T-helper 17 cell (primary cell): ENCODE measurements at regions not wholly inside any gene's neighbourhood (a gene's known extent, or its start where the extent isn't known, plus 50 kb on each side); places are given as distances from the start of the nearest gene placed in this dataset.

ENCODE experiments used
- ATAC-seq: fragments of 150-1000 bp; cut with Tn5 transposase; 2 replicates; pipeline ENCODE4 v1.10.0; 2021; ENCODE audit warnings: mild to moderate bottlenecking, moderate library complexity
- DNase-seq, 3 donors: peaks; one replicate each; pipeline versions ENCODE4 v3.0.0 to v3.0.0-alpha.2; 2020 to 2021
- H3K9me3 ChIP-seq: one replicate; pipeline ENCODE4 v1.7.0; 2013; ENCODE audit warnings: low read length, mild to moderate bottlenecking; ENCODE audit not compliant: control insufficient read depth, poor library complexity, severe bottlenecking
- H3K27ac Mint-ChIP-seq: one replicate; pipeline ENCODE4 v1.8.0; 2022; ENCODE audit warnings: mild to moderate bottlenecking, moderate library complexity, mixed read lengths
- H3K27me3 Mint-ChIP-seq: one replicate; pipeline ENCODE4 v1.8.0; 2022; ENCODE audit warnings: mixed read lengths
- H3K36me3 Mint-ChIP-seq: one replicate; pipeline ENCODE4 v1.8.0; 2022; ENCODE audit warnings: low read depth, mixed read lengths
- H3K4me1 Mint-ChIP-seq: one replicate; pipeline ENCODE4 v1.8.0; 2022; ENCODE audit warnings: mild to moderate bottlenecking, mixed read lengths
- H3K4me3 Mint-ChIP-seq: one replicate; pipeline ENCODE4 v1.8.0; 2022; ENCODE audit warnings: mild to moderate bottlenecking, moderate library complexity, mixed read lengths

- H3K27me3 Mint-ChIP-seq = peaks cover 17% of the 10 kb centered on the region
- no peak for DNase-seq
- H3K9me3 ChIP-seq = no peaks in the 10 kb centered on the region
- no peaks in the 10 kb centered on the region for H3K36me3 Mint-ChIP-seq
- no peaks in the 10 kb centered on the region for H3K4me1 Mint-ChIP-seq
- no peak for ATAC-seq
- H3K27ac Mint-ChIP-seq = no peak overlapping the region
- no peak overlapping the region for H3K4me3 Mint-ChIP-seq
Measured at GRCh38 chr17:13721705-13722104, 120.0 kb upstream of the HS3ST3A1 start.

GRCh38 chr17:13725288-13725990, 123.7 kb upstream of the HS3ST3A1 start:
- Mint-ChIP-seq H3K4me3 (no peak overlapping the region), H3K27me3 (peaks cover 17% of the 10 kb centered on the region), H3K27ac (no peak overlapping the region), H3K36me3 (no peaks in the 10 kb centered on the region), H3K4me1 (no peaks in the 10 kb centered on the region)
- DNase-seq (no peak), ATAC-seq (no peak)
- H3K9me3 ChIP-seq = no peaks in the 10 kb centered on the region

- H3K9me3 ChIP-seq = no peaks in the 10 kb centered on the region
- Mint-ChIP-seq H3K4me3 (no peak overlapping the region), H3K27me3 (peaks cover 9% of the 10 kb centered on the region), H3K27ac (no peak overlapping the region), H3K4me1 (no peaks in the 10 kb centered on the region), H3K36me3 (no peaks in the 10 kb centered on the region)
- ATAC-seq (no peak), DNase-seq (no peak)
Measured at GRCh38 chr17:13727441-13728171, 125.9 kb upstream of the HS3ST3A1 start.

- H3K9me3 ChIP-seq = no peaks in the 10 kb centered on the region
- Mint-ChIP-seq H3K27ac (no peak overlapping the region), H3K36me3 (no peaks in the 10 kb centered on the region), H3K27me3 (peaks cover 9% of the 10 kb centered on the region), H3K4me3 (no peak overlapping the region), H3K4me1 (no peaks in the 10 kb centered on the region)
- ATAC-seq (no peak), DNase-seq (no peak)
Measured at GRCh38 chr17:13728781-13729180, 127.1 kb upstream of the HS3ST3A1 start.

- ATAC-seq = no peak
- H3K4me1 Mint-ChIP-seq = no peaks in the 10 kb centered on the region
Measured at GRCh38 chr17:13729466-13730134, 127.9 kb upstream of the HS3ST3A1 start.

GRCh38 chr17:13734880-13735279, 133.2 kb upstream of the HS3ST3A1 start:
- H3K4me1 Mint-ChIP-seq = no peaks in the 10 kb centered on the region
- H3K4me3 Mint-ChIP-seq = no peak overlapping the region
- H3K9me3 ChIP-seq = no peaks in the 10 kb centered on the region
- no peaks in the 10 kb centered on the region for H3K36me3 Mint-ChIP-seq
- DNase-seq = no peak
- H3K27ac Mint-ChIP-seq = no peak overlapping the region
- no peaks in the 10 kb centered on the region for H3K27me3 Mint-ChIP-seq
- no peak for ATAC-seq

More at GRCh38 chr17:13729466-13730134, 127.9 kb upstream of the HS3ST3A1 start:
- no peak for DNase-seq
- Mint-ChIP-seq H3K4me3 (no peak overlapping the region), H3K27me3 (peaks cover 9% of the 10 kb centered on the region), H3K36me3 (no peaks in the 10 kb centered on the region), H3K27ac (no peak overlapping the region)
- no peaks in the 10 kb centered on the region for H3K9me3 ChIP-seq

- no peak overlapping the region for H3K27ac Mint-ChIP-seq
- no peaks in the 10 kb centered on the region for H3K36me3 Mint-ChIP-seq
- no peaks in the 10 kb centered on the region for H3K4me1 Mint-ChIP-seq
- DNase-seq = no peak
- no peaks in the 10 kb centered on the region for H3K9me3 ChIP-seq
- no peak for ATAC-seq
- H3K27me3 Mint-ChIP-seq = no peaks in the 10 kb centered on the region
- no peak overlapping the region for H3K4me3 Mint-ChIP-seq
Measured at GRCh38 chr17:13735444-13735843, 133.7 kb upstream of the HS3ST3A1 start.

GRCh38 chr17:13735861-13736260, 134.1 kb upstream of the HS3ST3A1 start:
- Mint-ChIP-seq H3K27me3 (peaks cover 3% of the 10 kb centered on the region), H3K4me3 (no peak overlapping the region), H3K27ac (no peak overlapping the region), H3K36me3 (no peaks in the 10 kb centered on the region), H3K4me1 (no peaks in the 10 kb centered on the region)
- no peaks in the 10 kb centered on the region for H3K9me3 ChIP-seq
- DNase-seq (no peak), ATAC-seq (no peak)

GRCh38 chr17:13736916-13737315, 135.2 kb upstream of the HS3ST3A1 start:
- H3K4me3 Mint-ChIP-seq = no peak overlapping the region
- H3K36me3 Mint-ChIP-seq = no peaks in the 10 kb centered on the region
- H3K27ac Mint-ChIP-seq = no peak overlapping the region
- peaks cover 7% of the 10 kb centered on the region for H3K27me3 Mint-ChIP-seq
- H3K9me3 ChIP-seq = no peaks in the 10 kb centered on the region
- no peaks in the 10 kb centered on the region for H3K4me1 Mint-ChIP-seq
- ATAC-seq = no peak
- DNase-seq = no peak

- Mint-ChIP-seq H3K36me3 (no peaks in the 10 kb centered on the region), H3K4me1 (no peaks in the 10 kb centered on the region), H3K27ac (no peak overlapping the region), H3K4me3 (no peak overlapping the region), H3K27me3 (peaks cover 20% of the 10 kb centered on the region)
- no peaks in the 10 kb centered on the region for H3K9me3 ChIP-seq
- no peak for ATAC-seq
- DNase-seq = no peak
Measured at GRCh38 chr17:13740686-13741085, 139.0 kb upstream of the HS3ST3A1 start.

- Mint-ChIP-seq H3K27ac (no peak overlapping the region), H3K4me3 (no peak overlapping the region), H3K27me3 (peaks cover 22% of the 10 kb centered on the region), H3K36me3 (no peaks in the 10 kb centered on the region), H3K4me1 (peaks cover 2% of the 10 kb centered on the region)
- ATAC-seq (no peak), DNase-seq (no peak)
- no peaks in the 10 kb centered on the region for H3K9me3 ChIP-seq
Measured at GRCh38 chr17:13741744-13742143, 140.0 kb upstream of the HS3ST3A1 start.

GRCh38 chr17:13743906-13744305, 142.2 kb upstream of the HS3ST3A1 start:
- H3K4me1 Mint-ChIP-seq = peaks cover 2% of the 10 kb centered on the region
- H3K27ac Mint-ChIP-seq = no peak overlapping the region
- no peaks in the 10 kb centered on the region for H3K36me3 Mint-ChIP-seq
- H3K9me3 ChIP-seq = no peaks in the 10 kb centered on the region
- peaks cover 22% of the 10 kb centered on the region for H3K27me3 Mint-ChIP-seq
- H3K4me3 Mint-ChIP-seq = no peak overlapping the region
- ATAC-seq = no peak
- DNase-seq = no peak

- ATAC-seq (no peak), DNase-seq (no peak)
- H3K27me3 Mint-ChIP-seq = peaks cover 26% of the 10 kb centered on the region
- H3K4me1 Mint-ChIP-seq = peaks cover 2% of the 10 kb centered on the region
- H3K27ac Mint-ChIP-seq = no peak overlapping the region
- no peak overlapping the region for H3K4me3 Mint-ChIP-seq
- H3K36me3 Mint-ChIP-seq = no peaks in the 10 kb centered on the region
- no peaks in the 10 kb centered on the region for H3K9me3 ChIP-seq
Measured at GRCh38 chr17:13746404-13746803, 144.7 kb upstream of the HS3ST3A1 start.
